Right lobe of liver (tissue), 6 donors: ENCODE measurements at regions not wholly inside any gene's neighbourhood (a gene's known extent, or its start where the extent isn't known, plus 50 kb on each side); places are given as distances from the start of the nearest gene placed in this dataset.

ENCODE experiments used
- ATAC-seq, 4 donors: fragments of 200-7000 bp; cut with Tn5 transposase; one replicate each; pipeline ENCODE4 v1.9.1; 2020; ENCODE audit warnings: mild to moderate bottlenecking in 4 of 4, moderate library complexity in 4 of 4
- DNase-seq, 3 donors: peaks; one replicate each; pipeline ENCODE4 v3.0.0-alpha.2; 2020
- H3K27ac ChIP-seq, 3 donors: fragments of 200-600 bp; one replicate each; pipeline ENCODE4 v1.8.0; 2022
- H3K27me3 ChIP-seq, 2 donors: fragments of 200-600 bp; one replicate each; pipeline ENCODE4 v1.8.0; 2022
- H3K36me3 ChIP-seq, 4 donors: fragments of 200-600 bp; sonication (generic) in 1 of 4; one replicate each; pipeline versions ENCODE4 v1.5.1 to v1.8.0; 2017 to 2022; ENCODE audit warnings: control low read depth in 1 of 4
- H3K4me1 ChIP-seq, 4 donors: fragments of 200-600 bp; sonication (generic) in 1 of 4; one replicate each; pipeline versions ENCODE4 v1.5.1 to v1.8.0; 2017 to 2022; ENCODE audit warnings: control low read depth in 1 of 4
- H3K4me3 ChIP-seq, 3 donors: fragments of 200-600 bp; one replicate each; pipeline ENCODE4 v1.8.0; 2022
- H3K9me3 ChIP-seq, 4 donors: fragments of 200-600 bp; sonication (generic) in 1 of 4; one replicate each; pipeline versions ENCODE4 v1.5.1 to v1.8.0; 2017 to 2022; ENCODE audit warnings: control low read depth in 1 of 4
- CTCF ChIP-seq, 4 donors: fragments of 200-600 bp in 3 of 4; fragments of 450-650 bp in 1 of 4; IDR thresholded peaks; one replicate each; pipeline versions ENCODE4 v1.5.1 to v1.8.0; 2016 to 2022; ENCODE audit warnings: antibody characterized with exemption in 4 of 4, mild to moderate bottlenecking in 2 of 4
- POLR2A ChIP-seq: fragments of 450-650 bp; IDR thresholded peaks from one replicate; pipeline ENCODE4 v1.6.1; 2017; ENCODE audit warnings: antibody characterized with exemption, mild to moderate bottlenecking
- WGBS: methylation state at CpG from one replicate; pipeline ENCODE4 v1.1.6; 2018; ENCODE audit warnings: low coverage, low lambda C conversion rate; ENCODE audit not compliant: insufficient coverage; ENCODE audit errors: missing lambda C conversion rate; 5-methylcytosine and 5-hydroxymethylcytosine counted together
- intact Hi-C, 2 donors: fragments of 100-400 bp; cut with DNase I; formaldehyde crosslinking; loops; one replicate each; pipeline versions ENCODE4 v1.11.2 to v1.14.1; 2022
- donor health status: DM: no; HTN: yes; CAD: no.
- donor health status: DM: no; HTN: no; CAD: no.
- donor health status: DM: no; HTN: no; CAD: no.
- donor health status: DM: no; HTN: yes; CAD: no.
- donor health status: DM: no; HTN: yes; CAD: no.

- no peak for DNase-seq
- TF ChIP-seq CTCF (IDR thresholded peaks at IDR 0.05): no peak
- no peak for TF ChIP-seq POLR2A
- 72% methylated on average over 1 of the region's 1 CpG for WGBS
- no peaks in the 10 kb centered on the region for H3K27me3 ChIP-seq
- no peak overlapping the region for H3K4me3 ChIP-seq
- no peaks in the 10 kb centered on the region for H3K36me3 ChIP-seq
- no peaks in the 10 kb centered on the region for H3K4me1 ChIP-seq
- no peak for ATAC-seq
- H3K9me3 ChIP-seq: no peaks in the 10 kb centered on the region
- intact Hi-C loops: no loop called here
- H3K27ac ChIP-seq: no peak overlapping the region
These were observed 134.8 kb upstream of the PAQR3 start for GRCh38 chr4:79074040-79074439.

- Histone ChIP-seq H3K4me3 (no peak overlapping the region), H3K27ac (no peak overlapping the region), H3K9me3 (no peaks in the 10 kb centered on the region), H3K4me1 (no peaks in the 10 kb centered on the region), H3K36me3 (no peaks in the 10 kb centered on the region), H3K27me3 (no peaks in the 10 kb centered on the region)
- no peak for DNase-seq
- 60% methylated on average over 1 of the region's 1 CpG for WGBS
- intact Hi-C loops: no loop called here
- TF ChIP-seq POLR2A (no peak), CTCF (IDR thresholded peaks at IDR 0.05) (no peak)
- no peak for ATAC-seq
These were observed 134.2 kb upstream of the PAQR3 start for GRCh38 chr4:79073471-79073870.

GRCh38 chr4:79065262-79065661 lies 126.0 kb upstream of the PAQR3 start:
- TF ChIP-seq CTCF (IDR thresholded peaks at IDR 0.05) (no peak), POLR2A (no peak)
- Histone ChIP-seq H3K4me1 (no peaks in the 10 kb centered on the region), H3K27ac (no peak overlapping the region), H3K4me3 (no peak overlapping the region), H3K27me3 (no peaks in the 10 kb centered on the region), H3K9me3 (no peaks in the 10 kb centered on the region), H3K36me3 (no peaks in the 10 kb centered on the region)
- intact Hi-C loops: no loop called here
- no peak for ATAC-seq
- 21% methylated on average over 1 of the region's 1 CpG for WGBS
- DNase-seq: no peak

- Histone ChIP-seq H3K4me3 (no peak overlapping the region), H3K4me1 (no peaks in the 10 kb centered on the region), H3K27me3 (no peaks in the 10 kb centered on the region), H3K27ac (no peak overlapping the region), H3K9me3 (no peaks in the 10 kb centered on the region), H3K36me3 (no peaks in the 10 kb centered on the region)
- WGBS: 44% methylated on average over 3 of the region's 3 CpGs
- ATAC-seq (no peak), DNase-seq (no peak)
- intact Hi-C loops: no loop called here
- TF ChIP-seq POLR2A: no peak
- TF ChIP-seq CTCF (IDR thresholded peaks at IDR 0.05): no peak
These were observed 125.6 kb upstream of the PAQR3 start for GRCh38 chr4:79064806-79065205.
